Stimulated activated CD4-positive, alpha-beta T cell treated with anti-CD3 and anti-CD28 coated beads, TNF-alpha, amount 100 ng/mL, for 48 hours (primary cell): ENCODE measurements at regions not wholly inside any gene's neighbourhood (a gene's known extent, or its start where the extent isn't known, plus 50 kb on each side); places are given as distances from the start of the nearest gene placed in this dataset.

ENCODE experiments used
- DNase-seq, 3 donors: peaks; one replicate each; pipeline ENCODE4 v3.0.0-alpha.2; 2020; ENCODE audit warnings: low read depth in 3 of 3

DNA sequence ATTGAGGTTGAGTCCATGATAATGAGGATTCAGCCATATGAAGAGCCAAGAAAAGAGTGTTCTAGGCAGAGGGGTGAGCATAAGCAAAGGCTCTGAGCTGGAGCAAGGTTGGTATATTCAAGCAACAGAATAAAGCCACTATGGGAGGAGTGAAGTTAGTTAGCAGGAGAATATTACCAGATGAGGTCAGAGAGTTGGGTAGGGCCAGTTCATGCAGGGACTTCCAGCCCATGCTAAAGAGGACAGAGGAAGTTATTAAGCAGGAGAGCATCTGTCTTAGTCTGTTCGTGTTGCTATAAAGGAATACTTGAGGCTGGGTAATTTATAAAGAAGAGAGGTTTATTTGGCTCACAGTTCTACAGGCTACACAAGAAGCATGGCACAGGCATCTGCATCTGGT is 57.1 kb upstream of the ATG10 start:
- DNase-seq, result no peak

DNA sequence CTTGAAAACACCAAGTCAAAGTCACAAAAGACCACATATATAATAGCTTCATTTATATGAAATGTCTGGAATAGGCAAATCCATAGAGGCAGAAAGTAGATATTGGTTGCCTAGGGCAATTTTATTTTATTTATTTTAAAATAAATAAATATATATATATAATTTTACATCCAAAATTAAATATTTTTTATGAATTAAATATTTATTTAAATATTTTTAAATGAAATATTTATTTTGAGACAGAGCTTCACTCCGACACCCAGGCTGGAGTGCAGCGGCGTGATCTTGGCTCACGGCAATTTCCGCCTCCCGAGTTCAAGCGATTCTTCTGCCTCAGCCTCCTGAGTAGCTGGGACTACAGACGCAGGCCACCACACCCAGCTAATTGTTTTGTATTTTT is 58.9 kb upstream of the ATG10 start:
- DNase-seq, result no peak

DNA sequence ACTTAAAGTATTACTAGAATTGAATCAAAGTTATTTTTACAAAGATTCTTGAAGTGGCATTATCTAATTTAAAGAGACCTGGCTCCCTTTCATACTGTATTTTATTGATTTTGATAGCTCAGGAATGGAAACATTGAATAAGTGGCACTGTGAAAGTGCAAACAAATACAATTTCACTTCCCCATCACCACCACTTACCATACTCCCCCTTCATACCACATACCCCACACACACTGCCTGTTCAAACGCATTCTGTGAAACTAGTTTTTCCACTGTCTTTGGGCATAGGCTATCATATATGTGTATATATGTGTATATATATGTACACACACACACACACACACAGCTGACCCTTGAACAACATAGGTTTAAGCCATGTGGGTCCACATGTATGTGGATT is 62.1 kb upstream of the ATG10 start:
- no peak for DNase-seq

DNA sequence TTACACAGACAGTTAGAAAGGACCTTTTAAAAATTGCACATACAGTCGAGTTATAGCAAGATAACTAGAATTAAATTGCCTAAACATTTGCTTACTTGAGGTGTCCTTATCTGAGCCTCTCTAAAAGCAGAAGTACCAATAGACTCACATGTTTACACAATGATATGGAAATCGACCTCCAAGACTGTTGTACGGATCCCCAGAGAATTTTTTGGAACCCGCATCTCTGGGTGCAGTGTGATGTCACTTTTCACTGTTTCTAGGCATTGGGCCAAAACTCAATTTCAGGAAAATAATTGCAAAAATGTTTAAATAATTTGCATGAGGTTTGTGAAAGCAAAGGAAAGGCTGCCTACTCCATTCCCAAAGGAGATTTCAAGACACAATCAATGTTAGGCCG is 63.1 kb upstream of the ATG10 start:
- no peak for DNase-seq

DNA sequence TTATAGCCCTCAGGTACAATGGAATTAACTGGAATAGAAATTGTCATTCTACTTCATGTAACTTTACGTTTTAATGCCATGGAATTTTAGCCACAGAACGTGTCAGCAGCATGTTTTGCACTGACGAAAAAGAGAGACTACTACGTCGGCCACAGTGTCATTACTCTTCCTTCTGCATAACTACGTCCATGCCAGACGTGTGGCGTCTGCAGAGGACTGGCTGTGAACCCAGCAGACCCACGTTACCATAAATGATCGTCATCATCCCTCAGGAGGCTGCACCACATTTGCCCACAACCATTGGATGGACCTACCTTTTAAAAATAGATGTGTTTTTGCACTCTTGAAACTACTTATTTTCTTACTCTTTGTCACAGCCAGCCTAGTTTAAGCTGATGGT is 63.8 kb upstream of the ATG10 start:
- no peak for DNase-seq

DNA sequence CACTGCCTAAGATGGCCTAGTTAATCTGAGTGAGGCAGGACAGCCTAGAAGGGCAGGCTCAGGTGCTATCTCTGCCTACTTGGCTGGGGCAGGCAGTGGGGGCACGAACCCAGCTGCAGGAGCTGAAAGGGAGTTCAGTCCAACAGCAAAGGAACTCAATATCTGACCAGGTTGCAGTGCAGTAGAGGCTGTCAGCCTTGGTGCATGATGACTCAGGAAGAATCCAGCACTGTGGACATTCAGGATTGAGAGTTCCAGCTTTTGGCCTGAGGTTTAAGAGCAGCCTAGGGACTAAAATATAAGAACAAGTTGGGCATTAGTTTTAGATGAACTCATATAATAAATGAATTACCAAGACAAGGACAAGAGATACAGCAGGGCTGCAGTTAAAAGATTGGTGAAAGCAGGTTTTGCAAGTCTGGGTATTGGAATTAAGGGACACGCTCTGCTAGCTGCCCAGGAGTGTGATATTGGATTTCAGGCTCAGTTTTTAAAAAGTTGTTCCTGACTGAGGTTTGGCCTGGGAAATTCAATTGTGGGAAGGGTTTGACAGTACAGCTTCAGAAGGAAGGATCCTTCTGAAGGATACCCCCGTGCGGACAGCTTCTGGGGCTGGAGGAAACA is 64.7 kb upstream of the ATG10 start:
- no peak for DNase-seq

DNA sequence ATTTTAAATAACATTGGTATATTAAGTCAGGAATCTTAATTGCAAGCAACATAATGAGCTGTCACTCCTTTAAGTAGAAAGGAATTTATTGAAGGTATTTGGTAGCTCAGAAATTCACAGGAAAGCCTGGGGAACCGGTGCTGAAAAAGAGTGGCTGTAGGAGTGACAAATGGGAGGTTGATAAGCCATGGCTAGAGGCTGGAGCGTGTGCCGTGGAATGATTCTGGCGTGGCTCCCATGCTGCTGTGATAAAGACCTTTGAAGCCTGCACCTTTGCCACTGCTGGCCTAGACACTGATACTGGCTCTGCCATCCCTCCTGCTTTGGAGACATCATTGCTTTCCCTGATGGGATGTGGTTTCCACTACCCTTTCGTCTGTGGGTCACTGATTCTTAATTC is 65.7 kb upstream of the ATG10 start:
- DNase-seq, result no peak

DNA sequence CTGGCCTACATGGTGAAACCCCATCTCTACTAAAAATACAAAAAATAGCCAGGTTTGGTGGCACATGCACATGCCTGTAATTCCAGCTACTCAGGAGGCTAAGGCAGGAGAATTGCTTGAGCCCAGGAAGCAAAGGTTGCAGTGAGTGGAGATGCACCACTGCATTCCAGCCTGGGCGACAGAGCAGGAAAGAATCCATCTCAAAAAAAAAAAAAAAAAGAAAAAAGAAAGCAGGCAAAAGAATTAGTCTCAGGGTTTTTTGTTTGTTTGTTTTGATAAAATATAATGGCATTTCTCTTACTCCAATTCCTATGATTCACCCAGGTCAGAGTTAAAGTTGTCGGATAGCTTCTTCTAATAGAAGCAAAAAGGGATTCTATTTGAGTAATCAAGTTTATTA is 67.0 kb upstream of the ATG10 start:
- no peak for DNase-seq

DNA sequence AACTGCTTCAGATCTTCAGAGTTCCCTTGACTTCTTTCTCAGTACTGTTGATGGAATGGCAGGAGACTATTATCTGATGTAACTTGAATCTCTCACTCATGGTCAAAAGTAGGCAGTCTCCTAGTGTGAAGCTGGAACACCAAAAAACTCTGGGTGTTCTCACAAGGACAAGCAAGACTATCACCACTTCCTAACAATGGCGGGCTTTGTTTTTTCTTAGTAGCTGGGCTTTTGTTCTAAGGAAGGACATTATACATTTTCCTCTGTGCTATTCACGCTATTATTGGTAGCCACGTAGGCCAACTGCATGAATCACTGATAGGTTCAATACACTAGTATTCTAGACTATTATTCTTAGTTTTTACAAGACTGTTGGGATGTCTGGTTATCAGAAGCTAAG is 67.7 kb upstream of the ATG10 start:
- DNase-seq, result no peak

DNA sequence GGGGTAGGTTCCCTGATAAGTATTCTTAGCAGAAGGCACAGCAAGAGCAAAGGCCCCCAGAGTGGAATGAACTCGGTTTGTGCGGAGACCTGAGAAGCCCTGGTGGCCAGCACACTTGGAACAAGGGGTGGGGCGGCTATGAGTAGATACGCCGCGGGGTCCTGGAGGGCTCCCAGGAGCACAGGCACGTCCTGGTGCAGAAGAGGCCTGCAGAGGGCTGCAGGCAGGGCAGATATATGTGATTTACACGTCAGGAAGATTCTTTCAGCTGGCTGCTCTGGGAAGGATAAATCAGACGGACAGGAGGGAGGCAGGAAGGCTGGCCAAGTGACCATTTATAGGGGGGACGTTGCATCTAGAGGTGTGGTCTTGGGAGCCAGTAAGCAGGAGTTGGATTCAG is 70.2 kb upstream of the ATG10 start:
- DNase-seq, result no peak

DNA sequence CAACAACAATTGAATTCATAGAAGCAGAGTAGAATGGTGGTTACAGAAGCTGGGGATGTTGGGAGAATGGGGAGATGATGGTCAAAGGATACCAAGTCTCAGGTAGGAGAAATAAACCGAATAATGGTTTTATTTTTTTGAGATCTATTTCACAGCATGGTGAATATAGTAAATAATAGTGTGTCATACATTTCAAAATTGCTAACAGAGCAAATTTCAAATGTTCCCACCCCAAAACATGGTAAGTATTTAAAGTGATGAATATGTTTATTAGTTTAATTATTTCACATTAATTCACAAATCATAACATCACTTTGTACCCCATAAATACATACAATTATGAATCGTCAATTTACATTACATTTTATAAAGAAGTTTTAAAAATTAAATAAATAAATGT is 72.7 kb upstream of the ATG10 start:
- no peak for DNase-seq

DNA sequence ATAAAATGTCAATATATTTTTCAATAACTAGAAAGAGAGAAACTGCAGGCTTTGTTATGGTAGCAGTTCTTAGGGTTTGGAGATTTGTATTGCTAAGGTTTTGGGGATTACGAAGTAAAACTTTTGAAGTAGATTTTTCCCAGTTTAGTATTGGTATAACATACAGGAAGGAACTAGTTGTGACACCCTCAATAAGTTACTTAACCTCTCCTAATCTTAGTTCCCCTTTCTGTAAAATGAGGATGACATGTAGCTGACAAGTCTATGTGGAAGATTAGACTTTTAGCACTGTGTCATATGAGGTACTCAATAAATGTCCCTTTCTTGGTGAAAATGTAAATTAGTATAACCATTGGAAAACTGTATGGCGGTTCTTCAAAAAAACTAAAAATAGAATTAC is 73.4 kb upstream of the ATG10 start:
- no peak for DNase-seq

DNA sequence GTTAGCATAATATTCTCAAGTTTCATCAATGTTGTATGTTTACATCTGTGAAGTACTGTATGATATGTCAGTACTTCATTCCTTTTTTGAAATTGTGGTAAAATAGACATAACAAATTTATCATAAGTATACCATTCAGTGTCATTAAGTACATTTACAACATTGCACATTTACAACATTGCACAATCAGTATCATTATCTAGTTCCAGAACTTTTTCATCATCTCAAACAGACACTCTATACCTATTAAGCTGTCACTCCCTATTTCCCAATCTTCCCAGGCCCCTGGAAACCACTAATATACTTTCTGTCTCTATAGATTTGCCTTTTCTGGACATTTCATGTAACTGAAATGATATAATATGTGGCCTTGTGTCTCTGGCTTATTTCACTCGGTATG is 75.1 kb upstream of the ATG10 start:
- DNase-seq, result no peak

DNA sequence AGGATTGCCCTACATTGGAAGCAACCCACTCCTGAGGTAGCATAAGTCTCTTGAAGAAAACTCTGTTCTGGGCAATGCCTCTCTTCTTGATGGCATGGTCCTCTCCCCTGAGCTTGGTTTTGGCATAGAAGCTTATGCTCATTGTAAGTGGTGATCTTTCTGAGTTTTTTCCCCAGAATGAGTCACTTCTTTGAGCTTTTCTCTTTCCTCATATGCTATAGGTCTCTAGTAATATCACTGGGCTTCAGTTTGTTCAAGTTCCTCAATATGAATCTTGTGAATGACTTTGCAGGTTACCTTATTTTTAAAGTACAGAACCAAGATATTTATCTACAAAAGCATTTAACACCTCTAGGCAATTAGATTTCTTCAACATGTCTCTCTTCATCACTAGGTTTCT is 76.5 kb upstream of the ATG10 start:
- no peak for DNase-seq

DNA sequence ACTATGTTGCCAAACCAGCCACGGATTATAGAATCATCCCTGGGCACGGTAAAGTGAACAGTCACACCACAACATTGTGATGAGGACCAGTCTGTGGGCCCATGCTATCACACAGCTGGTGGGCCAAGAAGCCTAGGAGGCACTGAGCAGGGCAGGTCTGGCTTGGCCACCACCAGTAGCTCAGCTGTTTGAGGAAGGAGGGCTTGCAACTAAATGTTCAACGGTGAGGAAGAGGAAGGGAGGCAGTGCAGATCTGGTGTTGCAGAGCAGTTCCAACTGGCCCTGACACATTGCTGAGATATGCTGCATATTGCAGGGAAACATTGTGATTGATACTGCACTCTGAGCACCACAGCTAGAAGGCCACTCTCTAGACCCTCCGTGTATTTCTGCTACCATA is 77.9 kb upstream of the ATG10 start:
- no peak for DNase-seq

DNA sequence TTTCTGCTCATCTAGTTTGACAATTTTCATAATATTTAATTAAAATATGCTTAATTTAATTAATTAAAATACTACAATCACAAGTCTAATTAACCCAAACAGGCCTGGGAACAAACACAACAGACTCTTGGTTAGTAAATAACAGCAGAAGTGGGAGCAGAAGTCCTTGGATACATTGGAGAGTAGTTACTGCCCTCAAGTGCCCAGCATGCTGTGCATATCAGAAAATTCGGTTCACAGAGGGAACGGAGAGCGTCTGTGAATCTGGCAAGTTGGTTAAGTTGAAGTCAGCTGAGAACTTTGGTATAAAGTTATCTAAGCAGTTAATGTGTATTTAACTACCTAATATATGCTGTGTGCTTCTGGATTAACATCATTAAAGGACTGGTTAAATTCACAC is 87.0 kb upstream of the ATG10 start:
- DNase-seq, result no peak

DNA sequence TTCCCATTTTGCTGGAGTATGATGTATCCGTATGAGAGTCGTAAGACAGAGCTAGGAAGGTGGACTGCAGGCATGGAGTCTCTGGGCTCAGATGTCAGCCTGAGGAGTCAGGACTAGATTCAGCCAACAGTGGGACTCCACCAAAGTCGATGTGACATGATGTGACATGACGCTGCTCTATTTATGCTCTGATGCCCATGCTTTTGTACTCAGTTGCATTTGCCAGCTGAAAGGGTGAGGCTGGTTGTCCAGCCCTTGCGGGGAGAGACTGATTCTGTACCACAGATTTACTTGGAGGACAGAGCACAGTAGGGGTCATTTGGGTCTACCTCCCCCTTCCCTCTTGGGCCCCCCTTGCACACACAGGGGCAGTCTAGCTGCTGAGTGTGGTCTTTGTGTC is 88.5 kb upstream of the ATG10 start:
- no peak for DNase-seq

DNA sequence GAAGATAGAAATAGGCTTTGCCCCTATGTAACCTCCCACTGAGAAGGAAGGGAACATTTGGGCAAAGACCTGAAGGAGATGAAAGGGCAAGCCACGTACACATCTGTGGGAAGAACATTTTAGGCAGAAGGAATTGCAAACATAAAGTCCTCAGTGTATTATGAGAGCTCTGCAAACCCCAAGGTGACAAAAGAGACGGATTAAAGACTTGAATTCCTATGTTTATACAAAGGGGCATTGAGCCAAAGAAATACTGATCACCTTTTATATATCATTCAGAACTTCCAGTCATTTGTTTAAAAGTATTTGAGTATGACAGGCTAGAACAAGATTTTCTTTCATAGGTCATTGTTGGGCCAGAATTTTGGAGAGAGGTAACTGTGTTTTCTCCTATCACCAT is 90.2 kb upstream of the ATG10 start:
- DNase-seq, result no peak

DNA sequence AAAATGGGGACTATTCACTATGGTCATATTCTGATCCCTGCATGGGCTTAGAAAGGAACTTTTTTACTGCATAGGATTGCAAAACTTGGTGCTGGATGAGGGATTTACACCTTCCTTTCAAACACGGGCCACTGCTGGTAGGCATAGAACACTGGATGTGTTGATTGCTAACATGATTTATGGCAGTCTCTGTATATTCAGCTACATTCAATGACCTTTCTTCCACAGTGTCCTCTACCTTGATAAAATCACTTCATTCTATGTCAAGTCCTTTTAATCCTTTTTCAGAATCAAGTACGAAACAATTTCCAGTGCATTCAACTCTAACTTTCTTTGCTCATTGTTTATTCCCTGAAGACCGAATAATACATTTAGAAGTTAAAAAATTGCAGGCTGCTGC is 91.9 kb upstream of the ATG10 start:
- no peak for DNase-seq

DNA sequence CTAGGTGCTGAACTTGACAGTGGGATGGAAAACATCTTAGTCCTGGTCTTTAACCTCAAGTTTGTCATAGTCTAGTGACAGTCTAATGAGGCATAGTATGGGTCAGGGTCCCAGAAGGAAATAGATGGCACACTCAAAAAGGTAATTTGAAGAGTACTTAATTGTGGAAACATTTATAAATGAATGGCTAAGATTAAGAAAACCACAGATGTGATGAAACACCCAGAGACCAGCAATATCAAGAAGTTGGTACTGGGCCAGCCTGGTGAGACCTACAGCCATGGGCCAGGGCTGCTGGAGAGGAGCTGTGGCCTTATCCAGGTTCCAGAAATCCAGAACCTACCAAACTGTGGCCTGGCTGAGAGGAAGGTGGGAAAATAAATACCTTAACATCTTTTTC is 93.5 kb upstream of the ATG10 start:
- DNase-seq, result no peak

DNA sequence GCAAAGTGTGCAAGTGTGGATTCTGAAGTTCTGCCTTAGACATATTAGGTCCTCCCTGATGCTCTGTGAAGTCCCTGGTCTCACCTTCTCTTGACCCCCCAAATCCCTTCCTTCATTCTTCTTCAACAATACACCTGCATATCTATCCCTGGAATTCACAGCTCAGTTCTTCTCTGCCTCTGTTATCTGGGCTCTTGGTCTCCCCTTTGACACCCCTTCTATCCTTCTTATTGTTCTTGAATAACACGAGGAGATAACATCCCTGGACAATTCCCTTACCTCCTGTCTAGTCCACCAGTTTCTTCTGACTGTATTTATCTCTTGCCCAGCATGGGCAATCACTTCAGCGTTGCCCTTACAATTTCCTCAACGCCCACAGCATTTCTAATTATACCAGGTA is 104.8 kb upstream of the ATG10 start:
- DNase-seq, result no peak

DNA sequence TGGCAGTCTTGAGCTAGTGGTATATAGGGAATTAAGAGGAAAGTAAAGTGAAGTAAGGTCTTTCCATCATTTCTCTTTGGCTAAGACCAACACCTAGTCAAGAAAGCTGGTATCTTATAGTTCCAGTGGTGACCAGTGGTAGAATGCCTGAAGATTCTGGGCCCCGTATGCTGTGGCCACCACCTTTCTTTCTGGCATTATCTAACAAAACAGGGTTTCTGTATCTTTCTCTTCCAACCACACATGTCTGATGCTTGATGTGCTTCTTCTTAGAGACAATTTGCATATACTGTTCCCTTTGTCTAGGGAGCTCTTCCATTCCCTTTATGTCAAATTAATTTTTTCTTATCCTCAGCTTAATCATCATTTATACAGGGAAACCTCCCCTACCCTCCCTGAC is 109.9 kb upstream of the SSBP2 start:
- no peak for DNase-seq

DNA sequence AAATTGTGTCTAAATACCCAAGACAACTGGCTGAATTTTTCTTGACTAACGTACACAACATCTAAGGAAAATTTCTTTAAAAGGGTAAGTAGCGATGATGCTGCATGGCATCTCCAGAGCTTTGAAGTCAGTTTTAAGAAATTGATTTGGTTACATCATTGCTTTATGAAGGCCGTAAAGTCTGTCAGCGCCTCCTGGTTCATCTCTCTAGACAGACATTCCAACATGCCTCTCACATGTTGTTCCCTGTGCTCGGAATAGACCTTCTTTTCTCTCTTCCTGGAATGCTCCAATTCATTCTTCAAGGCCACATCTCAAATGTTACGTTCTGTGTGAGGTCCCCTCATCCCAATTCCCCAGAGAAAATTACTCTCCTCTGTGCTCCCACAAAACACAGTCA is 108.7 kb upstream of the SSBP2 start:
- DNase-seq, result no peak

DNA sequence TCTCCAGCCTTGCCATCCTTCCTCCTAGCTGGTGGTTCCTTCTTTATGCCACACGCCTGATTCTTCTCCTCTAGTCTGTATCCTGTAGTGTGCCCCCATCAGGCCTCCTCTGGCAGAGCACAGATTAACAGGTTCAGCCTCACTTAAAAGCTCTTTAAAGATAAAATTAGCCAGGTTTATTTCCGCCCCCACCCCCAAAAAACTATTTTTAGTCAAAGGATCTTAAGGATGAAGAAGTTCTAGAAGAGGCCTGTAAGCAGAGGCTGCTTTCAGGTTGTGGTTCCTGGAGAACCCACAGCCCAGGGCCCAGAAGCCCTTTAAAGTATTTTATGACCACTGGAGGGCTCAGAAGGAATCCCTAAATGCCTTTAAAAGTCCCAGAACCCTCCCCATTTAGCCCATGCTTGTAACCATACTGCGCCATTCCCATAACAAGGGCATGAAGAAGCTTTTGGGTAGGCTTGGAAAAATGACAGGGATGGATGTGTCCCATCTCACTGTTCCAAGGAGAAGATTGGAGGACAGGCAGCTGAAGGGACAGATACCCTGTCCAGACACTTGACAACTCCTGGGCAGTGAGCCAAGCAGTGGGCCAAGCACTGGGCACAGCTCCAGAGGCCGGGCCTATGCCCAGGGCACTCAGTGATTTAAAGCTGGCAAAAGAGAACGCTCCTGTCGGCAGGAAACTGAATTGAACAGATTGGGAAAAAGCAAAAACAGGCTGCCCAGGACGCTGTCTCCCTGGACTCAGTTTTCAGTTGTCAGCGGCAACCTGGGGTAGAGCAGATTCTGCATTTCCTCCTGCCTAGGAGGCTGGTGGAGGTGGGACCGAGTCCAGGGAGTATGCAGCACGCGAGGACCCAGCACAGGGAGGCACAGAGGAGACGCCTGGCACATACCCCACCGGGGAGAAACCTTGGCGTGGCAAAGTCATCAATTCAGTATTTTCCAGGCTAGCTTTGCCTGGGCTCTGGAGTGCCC is 106.3 kb upstream of the SSBP2 start:
- DNase-seq, result no peak
